ENCODE measurements at regions not wholly inside any gene's neighbourhood (a gene's known extent, or its start where the extent isn't known, plus 50 kb on each side); places are given as distances from the start of the nearest gene placed in this dataset.

DNA sequence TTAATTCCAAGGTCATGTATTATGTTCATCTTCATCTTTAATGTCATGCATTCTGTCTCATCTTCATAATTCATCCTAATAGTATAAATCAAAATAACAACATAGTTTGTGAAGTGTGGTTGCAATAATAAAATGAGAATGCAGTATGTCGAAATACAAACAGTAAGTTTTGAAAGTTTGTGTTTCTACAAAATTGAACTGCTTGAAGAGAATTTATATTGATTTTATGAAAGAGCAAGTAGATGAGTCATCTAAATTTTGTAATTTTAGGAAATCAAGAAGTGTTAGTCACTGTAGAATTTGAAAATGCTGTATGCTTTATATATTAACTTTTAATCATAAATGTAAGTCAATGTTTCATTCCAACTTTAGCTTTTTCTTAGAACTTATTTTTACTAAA, 190.5 kb upstream of the PPP1R3A start:
- no peaks in the 10 kb centered on the region for H3K36me3 Mint-ChIP-seq
- no peak overlapping the region for H3K4me3 Mint-ChIP-seq
- no peaks in the 10 kb centered on the region for H3K27me3 Mint-ChIP-seq
- peaks cover 2% of the 10 kb centered on the region for H3K9me3 Mint-ChIP-seq
- no peaks in the 10 kb centered on the region for H3K4me1 Mint-ChIP-seq (ENCODE audit: low read depth in 2 of 2)
- ATAC-seq (no peak), DNase-seq (ENCODE audit: low spot score) (no peak)
- no peak overlapping the region for H3K27ac Mint-ChIP-seq

DNA sequence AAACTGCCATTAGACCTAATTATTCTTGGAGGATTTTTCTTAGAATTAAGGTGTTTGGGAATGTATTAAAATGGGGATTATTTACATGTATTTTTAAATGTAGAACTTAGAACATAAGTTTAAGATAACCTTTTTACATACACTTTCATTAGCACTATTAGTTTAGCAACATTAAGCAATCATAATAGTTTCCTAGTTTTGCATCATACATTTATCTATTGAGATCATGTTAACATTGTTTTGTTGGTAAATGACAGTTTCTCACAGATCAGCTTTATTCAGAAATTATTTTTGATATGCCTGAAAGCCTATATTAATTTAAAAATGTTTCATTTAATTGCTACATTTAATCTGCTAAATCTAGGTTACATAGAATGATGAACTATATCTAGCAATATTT, 189.7 kb upstream of the PPP1R3A start:
- no peaks in the 10 kb centered on the region for H3K27me3 Mint-ChIP-seq
- no peaks in the 10 kb centered on the region for H3K4me1 Mint-ChIP-seq (ENCODE audit: low read depth in 2 of 2)

DNA sequence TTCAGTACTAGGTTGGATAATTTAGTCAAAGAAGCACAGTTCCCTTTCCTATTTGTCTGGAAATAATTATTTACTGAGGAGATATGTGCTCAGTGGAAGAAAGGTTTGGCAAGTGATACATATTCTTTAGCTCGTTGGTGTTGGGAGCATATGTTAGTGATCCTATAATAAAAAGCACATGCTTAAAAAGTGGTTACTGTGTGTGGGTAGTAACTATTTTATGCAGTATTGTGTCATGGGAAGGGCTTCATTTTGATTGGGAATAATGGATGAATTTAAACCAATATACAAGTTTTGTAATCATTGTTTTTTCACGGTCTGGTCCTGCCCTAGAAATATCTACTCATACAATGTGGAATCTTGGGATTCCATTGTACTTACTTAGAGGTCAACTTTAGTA, 188.7 kb upstream of the PPP1R3A start:
- Mint-ChIP-seq H3K9me3 (no peaks in the 10 kb centered on the region), H3K27me3 (no peaks in the 10 kb centered on the region), H3K4me3 (no peak overlapping the region), H3K27ac (no peak overlapping the region), H3K4me1 (ENCODE audit: low read depth in 2 of 2) (no peaks in the 10 kb centered on the region), H3K36me3 (no peaks in the 10 kb centered on the region)
- DNase-seq (ENCODE audit: low spot score) (no peak), ATAC-seq (no peak)

More for the DNA sequence above, 189.7 kb upstream of the PPP1R3A start:
- peaks cover 2% of the 10 kb centered on the region for H3K9me3 Mint-ChIP-seq
- no peak overlapping the region for H3K27ac Mint-ChIP-seq
- DNase-seq (ENCODE audit: low spot score) (no peak), ATAC-seq (no peak)
- no peaks in the 10 kb centered on the region for H3K36me3 Mint-ChIP-seq
- H3K4me3 Mint-ChIP-seq = no peak overlapping the region

DNA sequence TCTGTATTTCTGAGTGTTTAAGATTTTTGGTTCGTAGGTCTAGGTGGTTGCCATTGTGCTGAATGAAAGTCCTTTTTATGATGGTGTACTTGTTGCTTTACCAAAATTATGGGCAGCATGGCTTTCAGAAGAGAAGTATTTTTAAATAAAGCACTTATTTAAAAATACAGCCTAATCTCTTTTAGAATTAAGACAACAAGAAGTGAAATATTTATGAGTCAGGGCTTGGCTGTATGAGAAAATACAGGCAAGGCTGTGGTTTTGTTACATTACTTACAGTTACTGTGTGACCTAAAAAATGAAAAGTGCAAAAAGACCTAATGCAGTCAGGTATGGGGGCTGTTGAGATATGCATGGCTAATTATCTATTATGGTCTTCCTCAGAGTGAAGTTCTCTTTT, 185.2 kb upstream of the PPP1R3A start:
- no peaks in the 10 kb centered on the region for H3K36me3 Mint-ChIP-seq
- no peak for DNase-seq (ENCODE audit: low spot score)
- H3K4me3 Mint-ChIP-seq = no peak overlapping the region
- no peak overlapping the region for H3K27ac Mint-ChIP-seq
- no peak for ATAC-seq
- no peaks in the 10 kb centered on the region for H3K27me3 Mint-ChIP-seq
- H3K9me3 Mint-ChIP-seq = peaks cover 4% of the 10 kb centered on the region
- no peaks in the 10 kb centered on the region for H3K4me1 Mint-ChIP-seq (ENCODE audit: low read depth in 2 of 2)

DNA sequence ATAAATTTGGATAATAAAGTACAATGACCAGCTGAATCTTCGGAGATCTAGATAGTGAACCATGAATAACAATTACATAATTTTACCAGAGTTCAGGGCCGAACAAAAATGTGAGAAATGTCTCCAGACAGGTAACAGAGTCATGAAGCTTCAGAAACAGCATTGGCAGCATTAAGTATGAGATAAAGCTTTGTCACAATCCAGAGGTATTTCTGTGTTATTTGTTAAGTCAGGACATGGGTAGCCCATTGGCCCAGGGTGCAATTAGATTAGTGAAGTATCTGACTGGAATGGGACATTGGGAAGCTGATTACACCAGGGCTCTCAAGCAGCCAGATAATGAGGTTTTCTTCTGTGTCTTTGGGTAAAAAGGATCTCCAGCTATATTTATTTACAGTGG, 184.2 kb upstream of the PPP1R3A start:
- no peak overlapping the region for H3K4me3 Mint-ChIP-seq
- ATAC-seq (no peak), DNase-seq (ENCODE audit: low spot score) (no peak)
- H3K36me3 Mint-ChIP-seq = no peaks in the 10 kb centered on the region
- H3K4me1 Mint-ChIP-seq (ENCODE audit: low read depth in 2 of 2) = no peaks in the 10 kb centered on the region
- H3K27me3 Mint-ChIP-seq = no peaks in the 10 kb centered on the region
- H3K9me3 Mint-ChIP-seq = peaks cover 4% of the 10 kb centered on the region
- H3K27ac Mint-ChIP-seq = no peak overlapping the region

DNA sequence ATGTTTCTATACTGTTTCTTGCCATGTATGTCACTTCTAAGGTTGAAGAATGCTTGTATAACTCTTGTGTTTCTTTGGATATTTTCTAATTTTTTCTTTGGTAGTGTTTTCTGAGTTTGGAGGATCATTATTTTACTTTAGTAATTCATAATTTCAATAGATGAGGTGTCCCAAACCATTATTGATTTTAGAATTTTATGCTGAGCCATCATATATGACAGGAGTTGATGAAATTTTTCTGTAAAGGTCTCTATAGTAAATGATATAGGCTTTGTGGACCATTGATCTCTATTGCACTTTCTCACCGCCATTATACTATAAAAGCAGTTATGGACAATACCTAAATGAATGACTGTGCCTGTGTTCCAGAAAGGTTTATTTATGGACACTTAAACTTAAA, 183.3 kb upstream of the PPP1R3A start:
- DNase-seq (ENCODE audit: low spot score) (no peak), ATAC-seq (no peak)
- Mint-ChIP-seq H3K36me3 (no peaks in the 10 kb centered on the region), H3K27ac (no peak overlapping the region), H3K4me1 (ENCODE audit: low read depth in 2 of 2) (no peaks in the 10 kb centered on the region), H3K27me3 (no peaks in the 10 kb centered on the region), H3K4me3 (no peak overlapping the region), H3K9me3 (peaks cover 9% of the 10 kb centered on the region)

DNA sequence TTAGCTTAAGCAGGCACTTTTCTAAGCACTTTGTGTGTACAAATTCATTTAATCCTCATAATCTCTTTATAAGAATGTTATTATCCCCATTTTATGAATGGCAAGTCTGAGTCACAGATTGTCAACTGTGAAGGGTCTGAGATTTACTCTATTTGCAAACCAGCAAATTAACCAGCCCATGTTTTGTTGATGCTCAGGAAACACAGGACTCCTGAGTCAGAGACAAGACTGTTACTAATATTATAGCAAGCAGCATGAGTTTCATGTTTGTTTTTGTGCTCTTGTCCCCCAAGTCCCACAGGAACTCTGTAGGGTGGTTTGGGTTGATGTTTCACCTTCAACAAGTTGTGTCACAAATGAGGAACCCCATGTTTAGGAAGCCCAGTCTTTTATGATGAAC, 182.0 kb upstream of the PPP1R3A start:
- H3K4me3 Mint-ChIP-seq = no peak overlapping the region
- H3K27me3 Mint-ChIP-seq = no peaks in the 10 kb centered on the region
- peaks cover 9% of the 10 kb centered on the region for H3K9me3 Mint-ChIP-seq
- ATAC-seq = no peak
- H3K27ac Mint-ChIP-seq = no peak overlapping the region
- no peaks in the 10 kb centered on the region for H3K36me3 Mint-ChIP-seq
- no peaks in the 10 kb centered on the region for H3K4me1 Mint-ChIP-seq (ENCODE audit: low read depth in 2 of 2)
- no peak for DNase-seq (ENCODE audit: low spot score)

DNA sequence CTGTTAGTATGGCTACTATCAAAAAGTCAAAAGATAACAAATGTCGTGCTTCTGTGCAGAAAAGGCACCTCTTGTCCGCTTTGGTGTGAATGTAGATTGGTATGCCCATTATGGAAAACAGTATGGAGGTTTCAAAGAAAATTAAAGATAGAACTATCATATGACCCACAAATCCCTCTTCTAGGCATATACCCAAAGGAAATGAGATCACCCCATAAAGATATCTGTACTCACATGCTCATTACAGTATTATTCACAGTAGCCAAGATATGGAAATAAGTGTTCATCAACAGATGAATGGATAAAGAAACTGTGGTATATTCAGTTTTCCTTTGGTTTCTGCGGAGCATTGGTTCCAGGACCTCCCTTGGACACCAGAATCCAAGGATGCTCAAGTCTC, 180.5 kb upstream of the PPP1R3A start:
- H3K9me3 Mint-ChIP-seq = peaks cover 9% of the 10 kb centered on the region
- no peaks in the 10 kb centered on the region for H3K36me3 Mint-ChIP-seq
- no peak overlapping the region for H3K27ac Mint-ChIP-seq
- no peaks in the 10 kb centered on the region for H3K27me3 Mint-ChIP-seq
- no peak for ATAC-seq
- H3K4me1 Mint-ChIP-seq (ENCODE audit: low read depth in 2 of 2) = no peaks in the 10 kb centered on the region
- H3K4me3 Mint-ChIP-seq = no peak overlapping the region
- DNase-seq (ENCODE audit: low spot score) = no peak

DNA sequence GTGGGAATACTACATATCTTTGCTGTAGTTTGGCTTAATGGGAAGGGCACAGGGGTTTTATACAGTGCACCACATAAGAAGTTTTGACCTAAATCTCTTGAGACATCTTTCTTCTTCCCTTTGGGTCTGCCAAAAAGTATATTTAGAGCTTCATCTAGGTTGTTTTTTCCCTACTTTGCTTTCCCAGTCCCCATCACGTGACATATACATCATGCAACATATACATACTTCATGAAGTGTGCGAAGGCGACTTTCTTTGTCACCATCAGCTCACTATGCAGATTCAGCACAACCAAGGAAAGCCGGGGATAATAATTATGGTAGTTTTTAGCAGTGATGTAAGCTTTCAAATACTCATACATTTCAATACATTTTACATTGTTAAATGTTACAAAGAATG, 177.1 kb upstream of the PPP1R3A start:
- Mint-ChIP-seq H3K36me3 (no peaks in the 10 kb centered on the region), H3K4me1 (ENCODE audit: low read depth in 2 of 2) (no peaks in the 10 kb centered on the region), H3K27me3 (no peaks in the 10 kb centered on the region), H3K9me3 (peaks cover 9% of the 10 kb centered on the region), H3K27ac (no peak overlapping the region), H3K4me3 (no peak overlapping the region)
- DNase-seq (ENCODE audit: low spot score) (no peak), ATAC-seq (no peak)

DNA sequence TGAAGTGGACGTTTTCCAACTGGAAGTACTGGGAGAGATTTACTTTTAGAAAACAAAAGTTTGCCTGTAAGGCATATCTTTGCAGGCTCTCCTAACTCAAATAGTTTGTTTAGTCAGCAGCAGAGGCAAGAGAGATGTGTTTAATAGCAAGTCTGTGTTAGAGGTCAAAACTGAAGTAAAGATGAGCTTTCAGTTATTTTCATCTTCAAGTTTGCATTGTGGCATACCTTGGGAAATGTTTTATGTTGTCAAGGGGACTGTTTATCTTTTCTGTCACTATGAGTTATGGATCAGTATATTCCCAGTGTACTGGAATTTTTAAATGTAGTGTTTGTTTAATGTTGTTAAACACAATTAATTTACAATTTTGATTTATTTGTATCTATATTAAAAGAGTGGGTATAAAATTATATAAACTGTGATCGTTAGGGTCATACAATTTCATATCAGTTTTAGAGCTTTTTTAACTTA, 169.7 kb upstream of the PPP1R3A start:
- no peak overlapping the region for H3K4me3 Mint-ChIP-seq

DNA sequence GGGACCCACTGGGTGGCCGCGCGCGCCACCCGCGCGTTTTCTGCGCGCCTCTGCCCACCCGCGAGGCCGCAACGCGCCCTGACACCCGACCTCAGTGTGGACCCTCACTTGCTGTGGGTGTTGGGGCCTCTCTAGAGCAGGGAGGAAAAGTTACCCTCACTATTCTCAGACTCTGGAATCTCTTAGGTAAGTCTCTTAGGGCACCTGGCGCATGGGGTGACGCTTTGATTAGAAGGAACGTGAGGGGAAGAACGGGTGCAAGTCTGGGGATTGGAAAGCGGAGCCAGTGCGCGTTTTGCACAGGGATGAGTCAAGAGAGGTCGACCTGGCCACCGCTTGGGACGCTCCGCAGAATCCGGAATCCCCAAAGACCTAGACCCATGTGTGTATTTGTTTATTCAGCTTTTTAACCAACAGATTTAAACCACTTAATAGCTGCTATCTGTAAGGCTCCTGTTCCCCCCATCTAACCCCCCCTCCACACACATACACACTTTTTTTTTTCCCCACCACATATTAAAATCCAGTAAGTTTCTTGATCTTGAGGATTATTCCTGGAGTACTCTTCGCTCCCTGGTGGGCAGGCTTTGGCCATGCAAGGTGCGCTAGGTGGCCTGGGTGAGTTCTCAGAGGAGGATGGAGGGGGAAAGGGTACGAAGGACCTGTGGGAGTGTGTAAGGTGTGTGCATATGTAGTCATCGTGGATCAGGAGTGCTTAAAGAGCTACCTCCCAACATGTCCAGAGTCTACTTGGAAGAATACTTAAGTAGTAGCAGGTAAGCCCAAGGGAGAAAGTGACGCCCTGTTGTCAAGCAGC, 169.1 kb upstream of the PPP1R3A start:
- ATAC-seq = no peak

More for the DNA sequence above, 169.7 kb upstream of the PPP1R3A start:
- H3K4me1 Mint-ChIP-seq (ENCODE audit: low read depth in 2 of 2) = peaks cover 12 to 15% of the 10 kb centered on the region in 2 donors
- no peaks in the 10 kb centered on the region for H3K36me3 Mint-ChIP-seq
- DNase-seq (ENCODE audit: low spot score) = no peak
- ATAC-seq = no peak
- peaks cover 32 to 41% of the 10 kb centered on the region in 2 donors for H3K27me3 Mint-ChIP-seq
- no peaks in the 10 kb centered on the region for H3K9me3 Mint-ChIP-seq
- H3K27ac Mint-ChIP-seq = no peak overlapping the region

DNA sequence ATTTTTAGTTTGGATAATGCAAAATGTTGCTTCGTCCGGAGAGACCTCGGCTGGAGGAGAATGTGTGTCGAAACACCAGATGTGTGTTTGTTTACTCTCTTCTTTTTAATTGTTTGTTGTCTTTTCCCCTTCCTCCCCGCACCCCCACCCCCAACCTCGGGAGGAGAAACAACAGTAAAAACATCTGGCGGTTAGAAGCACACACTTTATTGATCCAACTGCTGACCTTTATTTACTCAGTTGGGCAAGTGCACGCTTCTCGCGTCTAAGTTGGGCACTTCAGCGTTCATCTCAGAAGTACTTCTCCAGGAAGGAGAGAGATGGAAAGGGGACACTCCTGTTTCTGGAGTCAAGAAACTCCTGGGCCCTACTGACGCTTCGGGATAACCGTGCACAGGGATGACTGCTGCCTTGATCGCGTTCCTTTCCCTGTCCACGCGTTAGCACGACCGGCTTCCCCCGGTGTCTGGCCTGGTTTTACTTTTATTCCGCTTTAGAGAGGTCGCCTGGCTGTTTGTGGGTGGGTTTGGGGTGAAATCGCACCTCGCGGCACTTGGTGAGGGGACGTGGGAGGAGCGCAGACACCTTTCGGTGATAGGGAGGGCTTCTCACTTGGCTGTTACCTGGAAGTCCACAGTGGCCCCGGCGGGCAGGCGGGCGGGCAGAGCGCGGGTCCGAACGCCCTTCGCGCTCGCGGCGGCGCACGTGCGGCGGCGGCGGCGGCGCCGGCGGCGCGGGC, 168.3 kb upstream of the PPP1R3A start:
- H3K27ac Mint-ChIP-seq = no peak overlapping the region
- H3K27me3 Mint-ChIP-seq = peaks cover 40 to 53% of the 10 kb centered on the region in 2 donors
- ATAC-seq = no peak
- H3K9me3 Mint-ChIP-seq = no peaks in the 10 kb centered on the region
- H3K4me1 Mint-ChIP-seq (ENCODE audit: low read depth in 2 of 2) = peaks cover 12 to 19% of the 10 kb centered on the region in 2 donors
- peak overlapping the region; percentile 78 for H3K4me3 Mint-ChIP-seq
- H3K36me3 Mint-ChIP-seq = no peaks in the 10 kb centered on the region
- no peak for DNase-seq (ENCODE audit: low spot score)

More for the DNA sequence above, 169.1 kb upstream of the PPP1R3A start:
- no peaks in the 10 kb centered on the region for H3K9me3 Mint-ChIP-seq
- no peak overlapping the region for H3K4me3 Mint-ChIP-seq
- DNase-seq (ENCODE audit: low spot score) = no peak
- H3K36me3 Mint-ChIP-seq = no peaks in the 10 kb centered on the region
- H3K27me3 Mint-ChIP-seq = peaks cover 33 to 46% of the 10 kb centered on the region in 2 donors
- no peak overlapping the region for H3K27ac Mint-ChIP-seq
- peaks cover 12 to 15% of the 10 kb centered on the region in 2 donors for H3K4me1 Mint-ChIP-seq (ENCODE audit: low read depth in 2 of 2)

DNA sequence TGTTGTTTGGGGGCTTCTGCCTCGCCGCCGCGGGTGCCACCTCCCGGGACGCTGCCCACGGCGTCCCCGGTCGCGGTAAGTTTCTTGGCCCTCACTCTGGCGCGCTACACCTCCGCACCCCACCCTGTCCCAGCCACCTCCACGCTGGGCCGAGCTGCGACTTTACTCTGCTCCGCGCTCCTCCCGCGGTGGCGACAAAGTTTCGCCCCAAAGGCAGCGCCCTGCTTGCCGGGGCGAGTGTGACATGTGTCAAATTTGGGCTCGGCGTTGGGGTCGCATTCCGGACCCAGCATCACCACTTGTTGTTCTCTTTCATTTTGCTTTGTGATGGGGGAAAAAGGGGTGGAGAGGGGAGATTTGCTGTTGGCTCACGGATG, 167.7 kb upstream of the PPP1R3A start:
- Mint-ChIP-seq H3K27ac (no peak overlapping the region), H3K4me1 (ENCODE audit: low read depth in 2 of 2) (peaks cover 12 to 19% of the 10 kb centered on the region in 2 donors), H3K9me3 (no peaks in the 10 kb centered on the region), H3K36me3 (no peaks in the 10 kb centered on the region), H3K4me3 (peak overlapping the region; percentile 78), H3K27me3 (peaks cover 43 to 59% of the 10 kb centered on the region in 2 donors)
- ATAC-seq (peak; percentile 18 to 53), DNase-seq (ENCODE audit: low spot score) (no peak)

Data from natural killer cell treated with Interleukin-12 subunit alpha and Interleukin-12 subunit beta and Interleukin-15 and Interleukin-18, amount 100 ng/mL, for 72 hours (primary cell).